Spleen (tissue), 7 donors: ENCODE measurements at regions not wholly inside any gene's neighbourhood (a gene's known extent, or its start where the extent isn't known, plus 50 kb on each side); places are given as distances from the start of the nearest gene placed in this dataset.
"Not testable (repeated sequence)": the region's sequence is repeated elsewhere in the genome, so short reads cannot be mapped to it uniquely, and the experiment has no call there.

Experiments used
- CTCF ChIP-seq, 11 experiments: fragments of 200-600 bp in 7 of 11; fragments of 450-650 bp in 4 of 11; sonication (generic) in 4 of 11; IDR thresholded peaks in 8 of 11; conservative IDR thresholded peaks in 3 of 11; 1 replicate in 7 of 11; 2 replicates in 4 of 11; pipeline versions ENCODE4 v1.4.0 to v1.8.0; 2016 to 2021; ENCODE audit warnings: antibody characterized with exemption in 11 of 11, inconsistent platforms in 4 of 11, mild to moderate bottlenecking in 1 of 11
- POLR2A ChIP-seq, 3 donors: fragments of 450-650 bp; IDR thresholded peaks; one replicate each; pipeline ENCODE4 v1.5.1; 2017; ENCODE audit warnings: antibody characterized with exemption in 3 of 3, mild to moderate bottlenecking in 1 of 3
- donor health status: DM: no; HTN: no; CAD: no; lungs with moderate emphysema.
- donor health status: DM: no; HTN: no; CAD: no.
- donor health status: DM: no; HTN: no; CAD: no.

DNA sequence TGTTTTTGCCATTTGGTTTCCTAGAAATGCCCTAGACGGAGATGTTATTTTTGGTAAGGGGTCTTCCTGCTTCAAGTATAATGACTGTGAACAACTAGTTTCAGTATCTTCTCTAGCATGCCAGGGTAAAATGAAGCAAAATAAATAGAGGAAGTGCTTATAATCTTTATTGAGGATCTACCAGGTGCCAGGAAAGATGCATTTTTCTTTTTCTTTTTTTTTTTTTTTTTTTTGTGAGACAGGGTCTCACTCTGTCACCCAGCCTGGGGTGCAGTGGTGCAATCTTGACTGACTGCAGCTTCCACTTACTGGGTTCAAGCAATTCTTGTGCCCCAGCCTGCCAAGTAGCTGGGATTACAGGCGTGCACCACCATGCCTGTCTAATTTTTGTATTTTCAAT, 146.6 kb upstream of the GRK3 start:
- not testable (repeated sequence) for TF ChIP-seq POLR2A (IDR thresholded peaks at IDR 0.05); CTCF (IDR thresholded peaks at IDR 0.05 in 8 of 11, conservative IDR thresholded peaks at IDR 0.05 in 3 of 11)
